HCT116 (cell line): ENCODE measurements at regions not wholly inside any gene's neighbourhood (a gene's known extent, or its start where the extent isn't known, plus 50 kb on each side); places are given as distances from the start of the nearest gene placed in this dataset.

Experiments used
- ATAC-seq: fragments of 200-7000 bp; cut with Tn5 transposase; 2 replicates; pipeline ENCODE4 v1.9.1; 2020; ENCODE audit warnings: mild to moderate bottlenecking, moderate library complexity
- BruUV-seq: library from RNA; stranded (reverse); fragments of 400-500 nt; replicated peaks from 2 replicates; lab custom pipeline; 2021; lab: Mats Ljungman, UMichigan
- CTCF ChIA-PET: fragments of 300-600 bp; sonication (Branson Sonifier 250); formaldehyde crosslinking; loops from one replicate; lab custom pipeline; 2021; ENCODE audit warnings: antibody characterized with exemption; lab: Charles Lee
- POLR2A ChIA-PET: fragments of 300-600, 350-600 bp; sonication (Branson Sonifier 250); formaldehyde crosslinking; loops from one replicate; lab custom pipeline; 2021; ENCODE audit warnings: antibody characterized with exemption; lab: Charles Lee
- RAD21 ChIA-PET, 2 experiments: fragments of 300-600 bp; sonication (Branson Sonifier 250); formaldehyde crosslinking; loops; one replicate each; lab custom pipeline; 2023; ENCODE audit warnings: low total read pairs in 2 of 2; ENCODE audit not compliant: uncharacterized antibody in 2 of 2, unreplicated experiment in 2 of 2, low non-redundant PET in 1 of 2; lab: Charles Lee
- DNase-seq: peaks from one replicate; pipeline ENCODE4 v3.0.0-alpha.2; 2010; ENCODE audit warnings: low read depth, low spot score
- H2AFZ ChIP-seq: fragments of 200-600 bp; shearing (Covaris generic), sonication (generic); 2 replicates; pipeline ENCODE4 v1.6.1; 2017; ENCODE audit warnings: low read depth, mixed run types, mixed read lengths, antibody characterized with exemption, low read length; ENCODE audit not compliant: poor library complexity, severe bottlenecking
- H3K27ac ChIP-seq: 2 replicates; pipeline ENCODE4 v1.5.1; 2012; ENCODE audit warnings: low read depth, low read length
- H3K27me3 ChIP-seq: fragments of 200-600 bp; sonication (generic); 2 replicates; pipeline ENCODE4 v1.6.1; 2016; ENCODE audit warnings: mixed run types, low read length, mixed read lengths; ENCODE audit not compliant: insufficient read depth
- H3K36me3 ChIP-seq, 2 experiments: fragments of 200-500 bp in 1 of 2; fragments of 200-600 bp in 1 of 2; sonication (Bioruptor generic) in 1 of 2; sonication (generic) in 1 of 2; 2 replicates each; pipeline versions ENCODE4 v1.5.1 to v1.6.1; 2014 to 2016; ENCODE audit warnings: low read length in 2 of 2, inconsistent platforms in 1 of 2, mixed read lengths in 1 of 2, mixed run types in 1 of 2; ENCODE audit not compliant: insufficient read depth in 2 of 2, control insufficient read depth in 1 of 2
- H3K4me1 ChIP-seq, 2 experiments: fragments of 200-600 bp in 1 of 2; sonication (generic) in 1 of 2; 2 replicates each; pipeline versions ENCODE4 v1.5.1 to v1.6.1; 2012 to 2017; ENCODE audit warnings: low read length in 2 of 2, inconsistent platforms in 1 of 2, mild to moderate bottlenecking in 1 of 2, mixed read lengths in 1 of 2, mixed run types in 1 of 2, moderate library complexity in 1 of 2; ENCODE audit not compliant: insufficient read depth in 2 of 2, control insufficient read depth in 1 of 2
- H3K4me2 ChIP-seq: fragments of 200-600 bp; sonication (generic); 2 replicates; pipeline ENCODE4 v1.6.1; 2017; ENCODE audit warnings: mixed run types, low read length, mixed read lengths
- H3K4me3 ChIP-seq, 2 experiments: fragments of 200-600 bp in 1 of 2; sonication (generic) in 1 of 2; replicated peaks in 1 of 2; 2 replicates each; pipeline ENCODE4 v1.5.1; 2011 to 2016; ENCODE audit warnings: low read length in 2 of 2, control low read depth in 1 of 2, low read depth in 1 of 2, mild to moderate bottlenecking in 1 of 2, mixed read lengths in 1 of 2, mixed run types in 1 of 2
- H3K79me2 ChIP-seq: fragments of 200-600 bp; sonication (generic); 2 replicates; pipeline ENCODE4 v1.6.1; 2017; ENCODE audit warnings: mild to moderate bottlenecking, mixed run types, low read length, moderate library complexity, mixed read lengths; ENCODE audit not compliant: insufficient read depth
- H3K9ac ChIP-seq: fragments of 200-600 bp; sonication (generic); 2 replicates; pipeline ENCODE4 v1.6.1; 2016; ENCODE audit warnings: low read length, mixed read lengths
- H3K9me2 ChIP-seq: fragments of 200-600 bp; sonication (generic), shearing (Covaris generic); 2 replicates; pipeline ENCODE4 v1.6.1; 2017; ENCODE audit warnings: mixed run types, mild to moderate bottlenecking, moderate library complexity; ENCODE audit not compliant: insufficient read depth
- H3K9me3 ChIP-seq, 2 experiments: fragments of 200-500 bp in 1 of 2; fragments of 200-600 bp in 1 of 2; sonication (Bioruptor generic) in 1 of 2; sonication (generic) in 1 of 2; 2 replicates each; pipeline ENCODE4 v1.6.1; 2014 to 2017; ENCODE audit warnings: low read length in 2 of 2, mixed read lengths in 2 of 2, inconsistent platforms in 1 of 2, low read depth in 1 of 2, mild to moderate bottlenecking in 1 of 2, mixed run types in 1 of 2, moderate library complexity in 1 of 2; ENCODE audit not compliant: control insufficient read depth in 1 of 2, insufficient read depth in 1 of 2
- H4K20me1 ChIP-seq: fragments of 200-600 bp; sonication (generic), shearing (Covaris generic); 2 replicates; pipeline ENCODE4 v1.6.1; 2017; ENCODE audit warnings: mixed run types, mild to moderate bottlenecking, moderate library complexity; ENCODE audit not compliant: insufficient read depth
- CEBPB ChIP-seq: IDR thresholded peaks from 2 replicates; pipeline ENCODE4 v1.6.1; 2012; ENCODE audit warnings: low read depth
- EGR1 ChIP-seq: IDR thresholded peaks from 2 replicates; pipeline ENCODE4 v1.6.1; 2012; ENCODE audit warnings: low read depth
- ELF1 ChIP-seq: IDR thresholded peaks from 2 replicates; pipeline ENCODE4 v1.6.1; 2012; ENCODE audit warnings: low read depth, borderline replicate concordance
- EZH2phosphoT487 ChIP-seq: fragments of 200-600 bp; IDR thresholded peaks from 2 replicates; pipeline ENCODE4 v1.6.1; 2018; ENCODE audit warnings: antibody characterized with exemption, borderline replicate concordance
- FOSL1 ChIP-seq: IDR thresholded peaks from 2 replicates; pipeline ENCODE4 v1.6.1; 2012; ENCODE audit warnings: low read depth
- JUND ChIP-seq: IDR thresholded peaks from 2 replicates; pipeline ENCODE4 v1.6.1; 2012
- POLR2A ChIP-seq: IDR thresholded peaks from 2 replicates; pipeline ENCODE4 v1.7.0; 2011; ENCODE audit warnings: borderline replicate concordance; ENCODE audit not compliant: insufficient read depth, insufficient read length; ENCODE audit errors: extremely low read depth
- POLR2AphosphoS5 ChIP-seq: IDR thresholded peaks from 2 replicates; pipeline ENCODE4 v1.6.1; 2011; ENCODE audit warnings: mild to moderate bottlenecking, low read depth, low read length, moderate library complexity
- RAD21 ChIP-seq: IDR thresholded peaks from 2 replicates; pipeline ENCODE4 v1.6.1; 2012; ENCODE audit warnings: low read depth, mild to moderate bottlenecking
- SIN3A ChIP-seq: IDR thresholded peaks from 2 replicates; pipeline ENCODE4 v1.6.1; 2012; ENCODE audit warnings: low read depth
- SP1 ChIP-seq: IDR thresholded peaks from 2 replicates; pipeline ENCODE4 v1.6.1; 2012; ENCODE audit warnings: low read depth
- SRF ChIP-seq: IDR thresholded peaks from 2 replicates; pipeline ENCODE4 v1.6.1; 2012; ENCODE audit warnings: low read depth
- ZFX ChIP-seq: fragments of 450-650 bp; IDR thresholded peaks from 2 replicates; pipeline ENCODE4 v1.6.1; 2017
- ZNF274 ChIP-seq: fragments of 200-500 bp; sonication (Bioruptor generic); IDR thresholded peaks from 2 replicates; pipeline ENCODE4 v1.6.1; 2014; ENCODE audit warnings: mild to moderate bottlenecking, low read depth, low read length, inconsistent platforms
- intact Hi-C: fragments of 100-400 bp; cut with micrococcal nuclease; formaldehyde crosslinking; loops from 2 replicates; pipeline ENCODE4 v1.10.0; 2022
- TF ChIP-seq, protein P1 (sequence below), 3 experiments: fragments of 200-600 bp in 1 of 3; sonication (generic) in 1 of 3; IDR thresholded peaks in 2 of 3; conservative IDR thresholded peaks in 1 of 3; 2 replicates each; pipeline ENCODE4 v1.5.1; 2012 to 2017; ENCODE audit warnings: low read depth in 2 of 3, low read length in 2 of 3, antibody characterized with exemption in 1 of 3, borderline replicate concordance in 1 of 3, control low read depth in 1 of 3, mild to moderate bottlenecking in 1 of 3, mixed read lengths in 1 of 3, mixed run types in 1 of 3, moderate library complexity in 1 of 3; ENCODE audit not compliant: insufficient read depth in 1 of 3
- TF ChIP-seq, protein P2 (sequence below): IDR thresholded peaks from 2 replicates; pipeline ENCODE4 v1.6.1; 2011; ENCODE audit warnings: mild to moderate bottlenecking, low read length, moderate library complexity; ENCODE audit not compliant: insufficient replicate concordance; ENCODE audit errors: extremely low read depth
- TF ChIP-seq, protein P3 (sequence below): IDR thresholded peaks from 2 replicates; pipeline ENCODE4 v1.6.1; 2012
- TF ChIP-seq, protein P4 (sequence below): IDR thresholded peaks from 2 replicates; pipeline ENCODE4 v1.6.1; 2012

DNA sequence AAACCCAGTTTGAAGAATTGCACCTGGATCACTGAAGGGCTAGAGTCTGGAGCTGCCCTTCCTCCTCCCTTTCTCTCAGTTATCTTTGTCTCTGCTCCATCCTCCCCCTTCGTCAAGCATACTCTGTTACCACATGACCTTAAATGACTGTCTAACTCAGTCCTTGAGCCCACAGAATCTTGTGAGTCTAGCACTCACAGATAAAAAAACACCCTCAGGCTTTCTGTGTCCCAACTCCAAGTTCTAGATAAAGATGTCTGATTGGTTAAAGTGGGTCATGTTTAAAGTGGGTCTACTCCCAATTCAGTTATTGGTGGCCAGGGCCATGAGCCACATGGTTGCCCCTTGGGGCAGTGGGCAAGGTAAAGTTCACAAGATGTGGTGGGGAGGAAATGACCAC lies 53.5 kb upstream of the CYP1B1 start (continued):
- TF ChIP-seq, protein P1, sequence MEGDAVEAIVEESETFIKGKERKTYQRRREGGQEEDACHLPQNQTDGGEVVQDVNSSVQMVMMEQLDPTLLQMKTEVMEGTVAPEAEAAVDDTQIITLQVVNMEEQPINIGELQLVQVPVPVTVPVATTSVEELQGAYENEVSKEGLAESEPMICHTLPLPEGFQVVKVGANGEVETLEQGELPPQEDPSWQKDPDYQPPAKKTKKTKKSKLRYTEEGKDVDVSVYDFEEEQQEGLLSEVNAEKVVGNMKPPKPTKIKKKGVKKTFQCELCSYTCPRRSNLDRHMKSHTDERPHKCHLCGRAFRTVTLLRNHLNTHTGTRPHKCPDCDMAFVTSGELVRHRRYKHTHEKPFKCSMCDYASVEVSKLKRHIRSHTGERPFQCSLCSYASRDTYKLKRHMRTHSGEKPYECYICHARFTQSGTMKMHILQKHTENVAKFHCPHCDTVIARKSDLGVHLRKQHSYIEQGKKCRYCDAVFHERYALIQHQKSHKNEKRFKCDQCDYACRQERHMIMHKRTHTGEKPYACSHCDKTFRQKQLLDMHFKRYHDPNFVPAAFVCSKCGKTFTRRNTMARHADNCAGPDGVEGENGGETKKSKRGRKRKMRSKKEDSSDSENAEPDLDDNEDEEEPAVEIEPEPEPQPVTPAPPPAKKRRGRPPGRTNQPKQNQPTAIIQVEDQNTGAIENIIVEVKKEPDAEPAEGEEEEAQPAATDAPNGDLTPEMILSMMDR (IDR thresholded peaks at IDR 0.05 in 2 of 3, conservative IDR thresholded peaks at IDR 0.05 in 1 of 3; ENCODE audit: borderline replicate concordance in 1 of 3, insufficient read depth in 1 of 3, low read depth in 2 of 3, low read length in 2 of 3) = no peak
- TF ChIP-seq, protein P2, sequence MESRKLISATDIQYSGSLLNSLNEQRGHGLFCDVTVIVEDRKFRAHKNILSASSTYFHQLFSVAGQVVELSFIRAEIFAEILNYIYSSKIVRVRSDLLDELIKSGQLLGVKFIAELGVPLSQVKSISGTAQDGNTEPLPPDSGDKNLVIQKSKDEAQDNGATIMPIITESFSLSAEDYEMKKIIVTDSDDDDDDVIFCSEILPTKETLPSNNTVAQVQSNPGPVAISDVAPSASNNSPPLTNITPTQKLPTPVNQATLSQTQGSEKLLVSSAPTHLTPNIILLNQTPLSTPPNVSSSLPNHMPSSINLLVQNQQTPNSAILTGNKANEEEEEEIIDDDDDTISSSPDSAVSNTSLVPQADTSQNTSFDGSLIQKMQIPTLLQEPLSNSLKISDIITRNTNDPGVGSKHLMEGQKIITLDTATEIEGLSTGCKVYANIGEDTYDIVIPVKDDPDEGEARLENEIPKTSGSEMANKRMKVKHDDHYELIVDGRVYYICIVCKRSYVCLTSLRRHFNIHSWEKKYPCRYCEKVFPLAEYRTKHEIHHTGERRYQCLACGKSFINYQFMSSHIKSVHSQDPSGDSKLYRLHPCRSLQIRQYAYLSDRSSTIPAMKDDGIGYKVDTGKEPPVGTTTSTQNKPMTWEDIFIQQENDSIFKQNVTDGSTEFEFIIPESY = no peak

DNA sequence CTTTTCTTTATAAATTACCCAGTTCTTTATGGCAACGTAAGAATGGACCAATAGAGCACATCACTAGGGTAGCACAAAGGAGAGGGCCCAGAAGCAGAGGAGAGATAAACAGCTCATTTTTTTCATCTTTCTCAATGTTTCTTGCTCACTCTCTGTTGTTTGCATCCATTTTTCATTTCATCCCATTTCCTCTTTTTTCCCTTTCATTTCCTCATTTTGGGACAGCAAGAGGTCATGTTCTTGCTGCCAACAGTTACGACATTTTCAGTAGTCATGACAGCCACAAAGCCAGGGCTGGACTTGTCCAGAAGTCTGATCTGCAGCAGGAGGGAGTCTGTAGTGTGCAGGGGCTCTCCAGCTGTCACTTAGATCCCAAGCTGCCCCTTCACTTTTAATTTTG lies 52.7 kb upstream of the CYP1B1 start:
- Histone ChIP-seq H3K9me2 (no peaks in the 10 kb centered on the region), H2AFZ (no peak overlapping the region), H3K9me3 (no peaks in the 10 kb centered on the region; a peak in 1 of 4 replicates), H3K4me2 (no peak overlapping the region), H3K4me3 (no peak overlapping the region), H3K36me3 (no peaks in the 10 kb centered on the region), H3K79me2 (no peaks in the 10 kb centered on the region), H3K9ac (no peak overlapping the region), H3K4me1 (no peaks in the 10 kb centered on the region), H3K27ac (no peak overlapping the region), H4K20me1 (no peaks in the 10 kb centered on the region), H3K27me3 (no peaks in the 10 kb centered on the region)
- ATAC-seq = no peak
- intact Hi-C loops = no loop called here
- no TSS peak for BruUV-seq
- POLR2A ChIA-PET = no interaction called here
- RAD21 ChIA-PET = no interaction called here
- CTCF ChIA-PET = no interaction called here
- TF ChIP-seq ZNF274 = no peak
- no peak for TF ChIP-seq JUND
- TF ChIP-seq POLR2AphosphoS5 = no peak
- no peak for TF ChIP-seq CEBPB
- TF ChIP-seq SIN3A = no peak
- no peak for TF ChIP-seq FOSL1
- TF ChIP-seq ELF1 = no peak
- TF ChIP-seq SP1 = no peak
- no peak for TF ChIP-seq RAD21
- TF ChIP-seq, protein P3, sequence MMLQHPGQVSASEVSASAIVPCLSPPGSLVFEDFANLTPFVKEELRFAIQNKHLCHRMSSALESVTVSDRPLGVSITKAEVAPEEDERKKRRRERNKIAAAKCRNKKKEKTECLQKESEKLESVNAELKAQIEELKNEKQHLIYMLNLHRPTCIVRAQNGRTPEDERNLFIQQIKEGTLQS = no peak
- TF ChIP-seq, protein P4, sequence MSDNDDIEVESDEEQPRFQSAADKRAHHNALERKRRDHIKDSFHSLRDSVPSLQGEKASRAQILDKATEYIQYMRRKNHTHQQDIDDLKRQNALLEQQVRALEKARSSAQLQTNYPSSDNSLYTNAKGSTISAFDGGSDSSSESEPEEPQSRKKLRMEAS = no peak
- no peak for TF ChIP-seq SRF
- TF ChIP-seq POLR2A = no peak
- no peak for TF ChIP-seq EGR1
- TF ChIP-seq ZFX = no peak
- TF ChIP-seq, protein P2 = no peak
- TF ChIP-seq EZH2phosphoT487 = no peak
- no peak for DNase-seq
